DND-41 (cell line): ENCODE measurements at regions not wholly inside any gene's neighbourhood (a gene's known extent, or its start where the extent isn't known, plus 50 kb on each side); places are given as distances from the start of the nearest gene placed in this dataset.

ENCODE experiments used
- EZH2 ChIP-seq: IDR thresholded peaks from 3 replicates; pipeline ENCODE4 v1.6.1; 2012; ENCODE audit warnings: borderline replicate concordance, low read depth, mild to moderate bottlenecking, moderate library complexity, low read length, inconsistent platforms; ENCODE audit not compliant: severe bottlenecking
- TF ChIP-seq, protein P1 (sequence below): IDR thresholded peaks from 2 replicates; pipeline ENCODE4 v1.5.1; 2012; ENCODE audit warnings: borderline replicate concordance, low read length, moderate library complexity, mild to moderate bottlenecking; ENCODE audit not compliant: poor library complexity, severe bottlenecking; ENCODE audit errors: extremely low read depth

DNA sequence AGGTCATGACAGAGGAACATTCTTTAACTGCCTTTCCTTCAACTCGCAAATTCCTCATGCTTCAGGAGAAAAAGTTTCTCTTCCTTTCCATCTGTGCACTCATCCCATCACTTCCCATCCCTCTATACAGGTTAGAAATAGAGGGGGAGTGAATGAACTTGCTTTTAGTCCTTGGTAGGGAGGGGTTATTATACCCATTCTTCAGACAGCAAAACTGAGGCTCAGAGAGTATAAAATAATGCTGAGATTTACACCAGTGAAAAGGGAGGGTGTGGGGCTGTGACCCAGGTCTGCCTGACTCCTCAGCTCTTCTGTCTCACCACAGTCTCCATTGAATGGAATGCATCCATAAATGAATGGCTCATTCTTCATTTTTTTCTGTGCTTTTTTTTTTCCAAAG lies 109.4 kb upstream of the RCN1 start:
- TF ChIP-seq, protein P1, sequence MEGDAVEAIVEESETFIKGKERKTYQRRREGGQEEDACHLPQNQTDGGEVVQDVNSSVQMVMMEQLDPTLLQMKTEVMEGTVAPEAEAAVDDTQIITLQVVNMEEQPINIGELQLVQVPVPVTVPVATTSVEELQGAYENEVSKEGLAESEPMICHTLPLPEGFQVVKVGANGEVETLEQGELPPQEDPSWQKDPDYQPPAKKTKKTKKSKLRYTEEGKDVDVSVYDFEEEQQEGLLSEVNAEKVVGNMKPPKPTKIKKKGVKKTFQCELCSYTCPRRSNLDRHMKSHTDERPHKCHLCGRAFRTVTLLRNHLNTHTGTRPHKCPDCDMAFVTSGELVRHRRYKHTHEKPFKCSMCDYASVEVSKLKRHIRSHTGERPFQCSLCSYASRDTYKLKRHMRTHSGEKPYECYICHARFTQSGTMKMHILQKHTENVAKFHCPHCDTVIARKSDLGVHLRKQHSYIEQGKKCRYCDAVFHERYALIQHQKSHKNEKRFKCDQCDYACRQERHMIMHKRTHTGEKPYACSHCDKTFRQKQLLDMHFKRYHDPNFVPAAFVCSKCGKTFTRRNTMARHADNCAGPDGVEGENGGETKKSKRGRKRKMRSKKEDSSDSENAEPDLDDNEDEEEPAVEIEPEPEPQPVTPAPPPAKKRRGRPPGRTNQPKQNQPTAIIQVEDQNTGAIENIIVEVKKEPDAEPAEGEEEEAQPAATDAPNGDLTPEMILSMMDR, result no peak
- TF ChIP-seq EZH2, result no peak
